ENCODE measurements at regions not wholly inside any gene's neighbourhood (a gene's known extent, or its start where the extent isn't known, plus 50 kb on each side); places are given as distances from the start of the nearest gene placed in this dataset.
"Not testable (repeated sequence)": the region's sequence is repeated elsewhere in the genome, so short reads cannot be mapped to it uniquely, and the experiment has no call there.

GRCh38 chr10:125236091-125236490 is 75.7 kb upstream of the CTBP2 start:
- no peak for DNase-seq (ENCODE audit: low read depth)

- DNase-seq (ENCODE audit: low read depth) = no peak
Measured at GRCh38 chr10:125235093-125236069, 75.0 kb upstream of the CTBP2 start.

DNA sequence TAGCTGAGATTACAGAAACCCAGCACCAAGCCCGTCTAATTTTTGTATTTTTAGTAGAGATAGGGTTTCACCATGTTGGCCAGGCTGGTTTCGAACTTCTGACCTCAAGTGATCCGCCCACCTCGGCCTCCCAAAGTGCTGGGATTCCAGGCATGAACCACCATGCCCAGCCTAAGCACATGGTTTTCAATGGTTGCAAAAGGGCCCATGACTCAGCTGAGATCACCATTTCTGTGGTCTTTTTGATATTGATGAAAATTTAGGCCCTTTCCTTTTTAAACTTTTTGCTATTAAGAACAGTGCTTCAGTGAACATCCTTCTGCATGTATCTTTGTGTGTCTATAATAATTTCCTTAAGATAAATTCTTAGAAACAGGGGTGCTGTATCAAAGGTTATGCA is 74.2 kb upstream of the CTBP2 start:
- DNase-seq (ENCODE audit: low read depth) = not testable (repeated sequence)

DNA sequence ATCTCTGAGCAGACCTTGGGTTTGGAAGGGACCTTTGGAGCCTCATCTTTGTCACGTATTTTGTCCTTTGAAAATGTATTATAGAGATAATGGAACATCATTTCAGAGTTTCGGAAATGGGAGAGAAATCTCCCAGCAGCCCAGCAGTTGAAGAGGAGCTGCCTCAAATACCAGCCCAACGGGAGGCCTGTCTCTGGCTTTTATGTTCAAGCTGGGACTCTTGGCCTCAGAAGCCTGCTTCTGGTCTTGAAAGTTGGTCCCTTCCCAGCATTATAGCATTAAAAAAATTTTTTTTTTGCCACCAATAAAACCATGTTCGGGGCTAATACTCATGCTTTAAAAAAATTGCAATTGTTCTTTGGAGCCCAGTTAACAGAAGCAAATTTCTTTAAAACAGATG is 73.4 kb upstream of the CTBP2 start:
- DNase-seq (ENCODE audit: low read depth) = no peak

DNA sequence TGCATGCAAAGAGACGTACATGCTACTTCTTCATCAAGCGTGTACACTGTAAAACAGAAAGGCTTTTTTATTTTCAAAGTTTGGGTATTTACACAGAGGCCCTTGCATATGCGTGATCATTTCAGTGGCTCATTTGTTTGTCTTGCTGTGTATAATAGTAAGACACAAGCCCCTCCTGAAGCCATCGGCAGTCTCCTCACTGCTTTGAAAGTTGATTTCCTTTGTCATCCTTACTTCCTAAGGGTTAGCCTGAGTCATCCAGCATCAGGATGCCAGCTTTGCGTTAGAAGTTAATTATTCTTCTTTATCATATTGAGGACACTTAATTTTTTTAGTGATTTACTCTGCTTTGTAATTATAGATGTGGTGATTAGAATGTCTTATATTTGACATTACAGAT is 72.5 kb upstream of the CTBP2 start:
- DNase-seq (ENCODE audit: low read depth) = no peak

GRCh38 chr10:125231813-125232475 is 71.6 kb upstream of the CTBP2 start:
- DNase-seq (ENCODE audit: low read depth) = no peak

DNA sequence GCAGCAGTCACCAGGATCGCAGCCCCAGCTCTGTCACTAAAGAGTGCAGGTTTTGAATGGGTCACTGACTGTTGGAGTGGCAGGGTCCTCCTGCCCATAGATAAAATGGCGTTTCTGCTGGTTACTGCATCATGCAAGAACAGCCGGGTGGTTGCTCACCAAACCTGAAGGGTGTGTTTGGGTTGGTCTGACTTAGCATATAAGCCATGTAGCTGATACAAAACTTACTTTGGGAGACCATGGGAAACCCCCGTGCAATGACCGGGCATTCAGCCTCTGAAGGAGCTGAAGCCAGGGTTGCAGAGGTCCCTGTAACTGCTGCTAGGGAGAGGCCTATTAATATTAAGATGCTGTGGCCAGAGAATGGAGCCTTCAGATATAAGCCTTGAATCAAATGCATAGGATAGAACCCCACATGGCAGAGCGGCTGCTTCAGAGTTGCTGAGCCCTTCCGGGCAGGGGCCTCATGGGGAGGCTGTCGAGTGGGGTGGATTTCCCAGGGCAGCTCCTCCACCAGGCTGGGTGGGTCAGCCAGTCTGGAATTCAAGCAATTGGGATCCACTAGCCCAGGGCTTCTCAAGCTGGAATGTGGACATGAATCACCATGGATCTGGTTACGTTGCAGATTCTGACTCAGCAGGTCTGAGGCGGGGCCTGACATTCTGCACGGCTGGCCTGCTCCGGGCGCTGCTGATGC is 70.9 kb upstream of the CTBP2 start:
- DNase-seq (ENCODE audit: low read depth) = peak; percentile 81

GRCh38 chr10:125230251-125230650 is 69.9 kb upstream of the CTBP2 start:
- no peak for DNase-seq (ENCODE audit: low read depth)

DNA sequence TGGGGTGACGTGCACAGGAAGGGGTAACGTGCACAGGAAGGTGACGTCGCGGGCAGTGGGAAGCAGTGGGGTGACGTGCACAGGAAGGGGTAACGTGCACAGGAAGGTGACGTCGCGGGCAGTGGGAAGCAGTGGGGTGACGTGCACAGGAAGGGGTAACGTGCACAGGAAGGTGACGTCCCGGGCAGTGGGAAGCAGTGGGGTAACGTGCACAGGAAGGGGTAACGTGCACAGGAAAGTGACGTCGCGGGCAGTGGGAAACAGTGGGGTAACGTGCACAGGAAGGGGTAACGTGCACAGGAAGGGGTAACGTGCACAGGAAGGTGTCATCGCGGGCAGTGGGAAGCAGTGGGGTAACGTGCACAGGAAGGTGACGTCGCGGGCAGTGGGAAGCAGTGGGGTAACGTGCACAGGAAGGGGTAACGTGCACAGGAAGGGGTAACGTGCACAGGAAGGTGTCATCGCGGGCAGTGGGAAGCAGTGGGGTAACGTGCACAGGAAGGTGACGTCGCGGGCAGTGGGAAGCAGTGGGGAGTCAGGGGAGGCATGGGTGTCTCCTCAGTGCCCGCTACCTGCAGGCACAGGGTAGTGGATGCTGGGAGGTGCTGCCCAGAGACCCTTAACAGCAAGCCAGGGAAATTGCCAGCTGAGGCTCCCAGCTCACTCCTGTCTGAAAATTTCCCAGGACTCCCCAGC is 68.0 kb upstream of the CTBP2 start:
- not testable (repeated sequence) for DNase-seq (ENCODE audit: low read depth)

- DNase-seq (ENCODE audit: low read depth) = no peak
Measured at GRCh38 chr10:125227546-125227945, 67.2 kb upstream of the CTBP2 start.

GRCh38 chr10:125226823-125227222 is 66.5 kb upstream of the CTBP2 start:
- DNase-seq (ENCODE audit: low read depth) = no peak

GRCh38 chr10:125226005-125226404 is 65.6 kb upstream of the CTBP2 start:
- no peak for DNase-seq (ENCODE audit: low read depth)

DNA sequence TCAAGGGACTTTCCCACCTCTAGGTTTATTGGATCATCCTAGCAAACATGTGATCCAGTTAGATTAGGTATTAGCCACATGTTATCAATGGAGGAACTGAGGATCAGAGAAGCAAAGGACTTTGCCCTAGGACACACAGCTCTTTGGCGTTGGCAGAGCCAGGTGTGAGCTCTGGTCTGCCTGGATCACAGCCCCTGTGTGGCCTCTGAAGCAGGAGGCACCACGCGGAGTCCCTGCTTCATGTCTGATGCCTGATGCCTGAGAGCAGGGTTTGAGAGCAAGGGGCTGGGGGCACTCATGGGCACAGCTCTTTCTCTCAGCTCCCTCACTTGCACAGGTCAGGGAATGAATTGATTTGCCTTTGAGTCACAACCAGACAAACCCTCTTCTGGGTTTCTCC is 64.7 kb upstream of the CTBP2 start:
- no peak for DNase-seq (ENCODE audit: low read depth)

DNA sequence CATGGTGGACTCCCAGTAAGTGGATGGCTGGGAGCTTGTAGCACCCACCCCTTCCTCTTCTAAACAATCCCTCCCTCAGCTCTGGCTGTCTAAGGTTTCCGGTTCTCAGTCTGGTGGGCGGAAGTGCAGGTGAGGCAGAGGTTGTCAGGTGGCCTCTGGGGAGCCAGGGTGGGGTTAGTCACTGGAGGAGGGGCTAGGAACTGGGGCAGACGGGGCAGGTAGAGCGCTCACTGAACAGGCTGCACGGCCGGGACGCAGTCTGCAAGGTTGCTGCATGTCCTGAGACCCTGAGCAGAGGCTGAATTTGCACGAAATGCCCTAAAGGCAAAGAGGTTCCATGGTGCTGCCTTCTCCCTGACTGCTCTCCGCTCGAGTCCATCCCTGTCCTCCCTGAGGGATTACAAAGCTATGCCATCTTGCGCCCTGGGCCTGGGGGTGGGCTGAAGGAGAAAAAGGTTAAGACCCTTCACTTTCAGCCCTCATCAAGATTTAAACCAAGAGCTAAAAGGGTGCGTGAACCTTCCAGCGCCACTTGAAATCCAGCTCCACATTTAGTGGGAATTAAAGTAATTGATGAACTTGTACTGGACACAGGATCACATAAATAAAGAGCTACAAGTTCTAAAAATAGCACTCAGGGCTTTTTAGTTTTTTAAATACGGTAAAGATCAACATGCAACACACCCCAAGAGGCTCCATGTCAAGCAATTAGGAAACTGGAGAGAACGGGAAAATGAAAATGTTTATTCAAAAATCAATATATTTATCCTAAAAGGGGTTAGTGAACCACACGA is 62.3 kb upstream of the CTBP2 start:
- no peak for DNase-seq (ENCODE audit: low read depth)

DNA sequence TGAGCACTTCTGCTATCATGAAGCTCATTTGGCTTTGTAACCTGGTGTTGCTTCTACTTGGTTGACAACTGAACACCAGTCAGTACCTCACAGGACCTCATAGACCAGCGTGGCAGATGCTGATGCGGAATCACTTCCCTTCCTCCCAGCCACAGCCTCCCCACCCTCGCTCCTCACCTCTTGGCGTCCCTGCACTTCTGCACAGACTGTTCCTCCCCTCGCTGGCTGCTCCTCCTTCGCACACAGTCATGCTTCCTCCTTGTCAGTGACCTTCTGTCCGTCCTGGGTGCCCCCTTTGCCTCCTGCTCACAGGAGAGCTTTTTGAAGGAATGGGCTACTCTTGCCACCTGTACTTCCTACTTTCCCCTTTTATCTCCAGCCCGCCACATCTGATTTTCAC is 61.4 kb upstream of the CTBP2 start:
- no peak for DNase-seq (ENCODE audit: low read depth)

GRCh38 chr10:125219776-125220175 is 59.4 kb upstream of the CTBP2 start:
- no peak for DNase-seq (ENCODE audit: low read depth)

DNA sequence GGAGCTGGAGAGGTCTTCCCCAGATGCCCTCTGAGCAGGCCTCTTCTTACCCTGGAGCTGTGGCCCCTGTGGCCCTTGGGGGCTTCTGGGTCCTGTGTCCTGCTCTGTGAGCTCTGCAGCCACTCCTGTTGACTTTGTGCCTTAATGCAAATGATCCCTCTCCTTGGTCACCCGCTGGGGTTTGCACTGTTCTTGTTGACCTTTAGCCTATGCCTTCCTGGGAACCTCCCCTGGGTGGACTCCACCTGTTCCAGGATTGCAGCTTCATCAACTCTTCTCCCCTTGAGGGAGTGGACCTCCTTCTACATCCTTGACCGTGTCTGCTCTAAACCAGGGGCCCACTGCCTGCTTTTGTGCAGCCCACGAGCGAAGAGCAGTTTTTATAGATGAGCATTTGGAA is 58.6 kb upstream of the CTBP2 start:
- no peak for DNase-seq (ENCODE audit: low read depth)

GRCh38 chr10:125217990-125218675 is 57.8 kb upstream of the CTBP2 start:
- no peak for DNase-seq (ENCODE audit: low read depth)

- DNase-seq (ENCODE audit: low read depth) = no peak
Measured at GRCh38 chr10:125216861-125217260, 56.5 kb upstream of the CTBP2 start.

- DNase-seq (ENCODE audit: low read depth) = no peak
Measured at GRCh38 chr10:125216309-125216708, 55.9 kb upstream of the CTBP2 start.

DNA sequence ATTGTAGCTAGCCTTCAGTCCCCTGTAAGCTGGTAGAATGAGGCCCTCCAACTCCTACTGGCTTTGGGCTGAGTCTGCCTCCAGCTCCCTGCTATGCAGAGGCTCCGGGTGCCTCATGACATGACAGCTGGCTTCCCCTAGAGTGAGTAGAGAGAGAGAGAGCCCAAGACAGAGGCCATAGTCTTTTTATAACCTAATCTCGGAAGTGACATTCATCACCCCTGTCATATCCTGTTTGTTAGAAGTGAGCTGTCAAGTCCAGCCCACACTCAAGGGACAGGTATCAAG is 53.9 kb upstream of the CTBP2 start:
- DNase-seq (ENCODE audit: low read depth) = no peak

Measured in GM04504 (cell line).